ENCODE measurements at regions not wholly inside any gene's neighbourhood (a gene's known extent, or its start where the extent isn't known, plus 50 kb on each side); places are given as distances from the start of the nearest gene placed in this dataset.

DNA sequence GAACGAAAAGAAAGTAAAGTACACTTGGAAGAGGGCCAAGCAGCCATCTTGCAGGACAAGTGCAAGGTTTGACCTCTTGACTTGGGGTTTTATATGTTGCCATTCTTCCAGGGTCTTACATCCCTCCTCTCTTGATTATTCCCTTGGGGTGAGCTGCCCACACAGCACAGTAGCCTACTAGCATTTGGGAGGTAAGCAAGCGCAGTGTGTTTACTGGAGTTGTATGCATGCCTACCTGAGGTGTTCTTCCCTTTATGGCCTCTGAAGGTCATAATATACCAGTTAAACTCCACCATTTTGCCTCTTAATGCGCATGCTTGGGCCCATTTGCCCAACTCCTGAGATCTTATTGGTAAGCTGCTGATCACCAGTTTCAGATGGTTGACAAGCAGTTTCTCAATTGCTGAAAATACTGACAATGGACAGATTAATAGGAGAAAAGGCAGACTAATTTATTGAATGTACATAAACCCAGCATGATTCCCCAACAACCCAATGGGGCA, 173.8 kb upstream of the SLC30A5 start:
- TF ChIP-seq, protein P1, sequence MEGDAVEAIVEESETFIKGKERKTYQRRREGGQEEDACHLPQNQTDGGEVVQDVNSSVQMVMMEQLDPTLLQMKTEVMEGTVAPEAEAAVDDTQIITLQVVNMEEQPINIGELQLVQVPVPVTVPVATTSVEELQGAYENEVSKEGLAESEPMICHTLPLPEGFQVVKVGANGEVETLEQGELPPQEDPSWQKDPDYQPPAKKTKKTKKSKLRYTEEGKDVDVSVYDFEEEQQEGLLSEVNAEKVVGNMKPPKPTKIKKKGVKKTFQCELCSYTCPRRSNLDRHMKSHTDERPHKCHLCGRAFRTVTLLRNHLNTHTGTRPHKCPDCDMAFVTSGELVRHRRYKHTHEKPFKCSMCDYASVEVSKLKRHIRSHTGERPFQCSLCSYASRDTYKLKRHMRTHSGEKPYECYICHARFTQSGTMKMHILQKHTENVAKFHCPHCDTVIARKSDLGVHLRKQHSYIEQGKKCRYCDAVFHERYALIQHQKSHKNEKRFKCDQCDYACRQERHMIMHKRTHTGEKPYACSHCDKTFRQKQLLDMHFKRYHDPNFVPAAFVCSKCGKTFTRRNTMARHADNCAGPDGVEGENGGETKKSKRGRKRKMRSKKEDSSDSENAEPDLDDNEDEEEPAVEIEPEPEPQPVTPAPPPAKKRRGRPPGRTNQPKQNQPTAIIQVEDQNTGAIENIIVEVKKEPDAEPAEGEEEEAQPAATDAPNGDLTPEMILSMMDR (conservative IDR thresholded peaks at IDR 0.05; ENCODE audit: low read depth, low read length), result no peak
- no peak overlapping the region for H3K4me3 ChIP-seq (ENCODE audit: low read depth, low read length, poor library complexity, severe bottlenecking)
- intact Hi-C loops (cut with micrococcal nuclease; ENCODE audit: unreplicated experiment), result no loop called here
- H3K27me3 ChIP-seq (replicated peaks; ENCODE audit: insufficient read depth, low read depth, low read length, poor library complexity), result no peaks in the 10 kb centered on the region
- H3K36me3 ChIP-seq (ENCODE audit: insufficient read depth, low read length, poor library complexity, severe bottlenecking), result no peaks in the 10 kb centered on the region
- DNase-seq (ENCODE audit: low spot score), result no peak
- H3K9me3 ChIP-seq (ENCODE audit: low read depth, low read length, poor library complexity, severe bottlenecking), result no peaks in the 10 kb centered on the region
- H3K4me1 ChIP-seq (ENCODE audit: insufficient read depth, low read length, poor library complexity, severe bottlenecking), result no peaks in the 10 kb centered on the region
- ChIA-PET POLR2A (ENCODE audit: low non-redundant PET) (no interaction called here), CTCF (no interaction called here)
- H3K27ac ChIP-seq (ENCODE audit: low read depth, low read length, poor library complexity, severe bottlenecking), result no peak overlapping the region
- no TSS peak for BruUV-seq (replicated peaks)

DNA sequence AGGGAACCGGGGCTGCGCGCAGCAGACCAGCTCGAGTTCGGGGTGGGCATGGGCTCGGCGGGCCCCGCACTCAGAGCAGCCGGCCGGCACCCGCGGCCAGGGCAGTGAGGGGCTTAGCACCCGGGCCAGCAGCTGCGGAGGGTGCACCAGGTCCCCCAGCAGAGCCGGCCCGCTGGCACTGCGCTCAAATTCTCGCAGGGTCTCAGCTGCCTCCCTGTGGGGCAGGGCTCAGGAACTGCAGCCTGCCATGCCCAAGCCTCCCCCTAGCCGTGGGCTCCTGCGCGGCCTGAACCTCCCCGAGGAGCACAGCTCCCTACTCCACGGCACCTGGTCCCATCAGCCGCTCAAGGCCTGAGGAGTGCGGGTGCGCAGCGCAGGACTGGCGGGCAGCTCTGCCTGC, 172.9 kb upstream of the SLC30A5 start:
- Histone ChIP-seq H3K36me3 (ENCODE audit: insufficient read depth, low read length, poor library complexity, severe bottlenecking) (no peaks in the 10 kb centered on the region), H3K27me3 (replicated peaks; ENCODE audit: insufficient read depth, low read depth, low read length, poor library complexity) (no peaks in the 10 kb centered on the region), H3K9me3 (ENCODE audit: low read depth, low read length, poor library complexity, severe bottlenecking) (no peaks in the 10 kb centered on the region), H3K4me3 (ENCODE audit: low read depth, low read length, poor library complexity, severe bottlenecking) (no peak overlapping the region), H3K4me1 (ENCODE audit: insufficient read depth, low read length, poor library complexity, severe bottlenecking) (no peaks in the 10 kb centered on the region), H3K27ac (ENCODE audit: low read depth, low read length, poor library complexity, severe bottlenecking) (no peak overlapping the region)
- DNase-seq (ENCODE audit: low spot score), result no peak
- no peak for TF ChIP-seq EZH2 (IDR thresholded peaks at IDR 0.05; ENCODE audit: borderline replicate concordance, low read depth, low read length, poor library complexity, severe bottlenecking)
- TF ChIP-seq, protein P1 (conservative IDR thresholded peaks at IDR 0.05; ENCODE audit: low read depth, low read length), result no peak
- BruUV-seq (replicated peaks), result no TSS peak
- intact Hi-C loops (cut with micrococcal nuclease; ENCODE audit: unreplicated experiment), result no loop called here
- CTCF ChIA-PET, result no interaction called here
- POLR2A ChIA-PET (ENCODE audit: low non-redundant PET), result no interaction called here

DNA sequence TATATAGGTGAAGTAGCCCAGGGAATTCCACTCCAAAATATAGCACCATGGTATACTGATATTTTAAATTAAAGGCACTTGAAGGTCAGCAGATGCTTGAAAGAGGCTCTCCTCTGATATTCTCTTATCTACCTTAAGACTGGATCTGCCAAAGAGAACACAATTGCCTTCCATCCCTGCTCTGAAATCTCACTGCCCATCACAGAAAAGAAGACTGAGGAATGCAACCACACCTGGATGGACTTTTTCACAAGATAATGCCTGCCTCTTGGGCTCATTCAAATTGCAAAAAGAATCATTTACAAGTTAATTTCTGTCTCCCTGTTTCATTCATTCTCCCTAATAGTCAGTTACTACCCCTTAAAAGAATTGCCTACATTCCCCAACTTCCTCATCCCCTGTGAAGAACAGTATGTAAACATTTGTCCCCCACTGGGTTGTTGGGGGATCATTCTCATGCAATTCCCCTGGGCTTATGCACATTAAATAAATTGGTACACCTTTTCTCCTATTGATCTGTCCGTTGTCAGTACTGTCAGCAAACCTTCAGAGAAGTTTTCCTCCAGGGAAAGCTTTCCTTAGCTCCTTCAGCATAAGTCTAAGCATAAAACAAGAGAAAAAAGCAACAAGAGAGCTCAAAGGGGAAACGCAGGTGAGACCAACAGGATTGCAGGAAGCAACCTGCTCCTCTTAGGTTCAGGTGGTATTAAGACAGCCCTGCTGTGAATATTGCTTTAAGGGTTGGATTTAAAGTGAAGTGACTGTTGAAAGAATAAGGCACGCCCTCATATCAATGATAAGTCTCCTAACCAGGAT, 171.4 kb upstream of the SLC30A5 start:
- DNase-seq (ENCODE audit: low spot score), result no peak
- H3K27me3 ChIP-seq (replicated peaks; ENCODE audit: insufficient read depth, low read depth, low read length, poor library complexity), result no peaks in the 10 kb centered on the region
- no TSS peak for BruUV-seq (replicated peaks)
- ChIA-PET POLR2A (ENCODE audit: low non-redundant PET) (no interaction called here), CTCF (no interaction called here)
- intact Hi-C loops (cut with micrococcal nuclease; ENCODE audit: unreplicated experiment), result no loop called here
- no peaks in the 10 kb centered on the region for H3K9me3 ChIP-seq (ENCODE audit: low read depth, low read length, poor library complexity, severe bottlenecking)
- H3K36me3 ChIP-seq (ENCODE audit: insufficient read depth, low read length, poor library complexity, severe bottlenecking), result no peaks in the 10 kb centered on the region
- TF ChIP-seq EZH2 (IDR thresholded peaks at IDR 0.05; ENCODE audit: borderline replicate concordance, low read depth, low read length, poor library complexity, severe bottlenecking), result no peak
- TF ChIP-seq, protein P1 (conservative IDR thresholded peaks at IDR 0.05; ENCODE audit: low read depth, low read length), result no peak
- H3K4me1 ChIP-seq (ENCODE audit: insufficient read depth, low read length, poor library complexity, severe bottlenecking), result no peaks in the 10 kb centered on the region
- H3K4me3 ChIP-seq (ENCODE audit: low read depth, low read length, poor library complexity, severe bottlenecking), result no peak overlapping the region
- H3K27ac ChIP-seq (ENCODE audit: low read depth, low read length, poor library complexity, severe bottlenecking), result no peak overlapping the region

Measured in A673 (cell line).